HK-2 (cell line): ENCODE measurements at regions not wholly inside any gene's neighbourhood (a gene's known extent, or its start where the extent isn't known, plus 50 kb on each side); places are given as distances from the start of the nearest gene placed in this dataset.
A peak's percentile ranks its signal among the peaks of the same experiment; 100 is the strongest.
"Not testable (repeated sequence)": the region's sequence is repeated elsewhere in the genome, so short reads cannot be mapped to it uniquely, and the experiment has no call there.

Experiments used
- DNase-seq: peaks from one replicate; pipeline ENCODE4 v3.0.0-alpha.2; 2018; ENCODE audit not compliant: unreplicated experiment

DNA sequence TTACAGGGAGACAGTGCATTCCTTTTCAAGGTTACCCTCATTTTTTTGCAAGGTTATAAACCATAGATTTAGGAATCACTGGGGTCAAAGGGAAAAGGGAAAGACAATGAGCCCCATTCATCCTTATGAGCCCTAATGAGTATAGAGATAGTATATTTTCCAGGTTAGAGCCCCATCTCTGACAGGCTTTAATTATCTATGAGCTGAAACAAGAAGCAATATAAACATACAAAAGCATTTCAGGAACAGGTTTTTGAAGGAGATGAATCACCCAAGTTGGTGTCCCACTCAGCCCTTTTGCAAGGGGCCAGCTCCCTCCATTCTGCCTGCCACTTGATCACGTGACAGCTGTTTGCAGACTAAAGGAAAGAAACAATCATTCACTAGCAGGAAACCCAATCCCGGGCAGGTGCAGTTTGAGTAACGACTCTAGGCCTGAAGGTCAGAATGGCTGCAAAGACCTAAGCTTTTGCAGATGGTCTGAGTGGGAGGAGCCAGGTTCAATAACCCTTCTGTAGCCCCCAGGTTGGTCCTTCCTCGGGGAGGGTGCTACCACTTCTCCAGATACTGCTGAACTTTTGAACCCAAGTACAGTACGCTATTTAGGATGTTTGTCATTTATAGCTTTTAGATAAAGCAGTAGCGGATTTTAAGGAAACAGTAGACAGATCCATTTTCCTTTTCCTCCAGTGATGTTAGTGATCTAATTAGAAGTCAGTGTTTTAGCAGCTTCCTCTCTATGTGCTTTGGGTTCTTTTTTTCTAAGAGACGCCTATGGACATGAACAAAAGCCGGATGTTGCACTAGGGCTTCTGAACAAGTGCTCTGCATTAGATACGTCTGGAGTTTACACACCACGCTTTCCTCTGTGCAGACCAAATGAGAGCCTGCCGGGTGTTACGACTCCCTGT lies 253.2 kb downstream of the SOX4 start:
- DNase-seq = peak; percentile 24

DNA sequence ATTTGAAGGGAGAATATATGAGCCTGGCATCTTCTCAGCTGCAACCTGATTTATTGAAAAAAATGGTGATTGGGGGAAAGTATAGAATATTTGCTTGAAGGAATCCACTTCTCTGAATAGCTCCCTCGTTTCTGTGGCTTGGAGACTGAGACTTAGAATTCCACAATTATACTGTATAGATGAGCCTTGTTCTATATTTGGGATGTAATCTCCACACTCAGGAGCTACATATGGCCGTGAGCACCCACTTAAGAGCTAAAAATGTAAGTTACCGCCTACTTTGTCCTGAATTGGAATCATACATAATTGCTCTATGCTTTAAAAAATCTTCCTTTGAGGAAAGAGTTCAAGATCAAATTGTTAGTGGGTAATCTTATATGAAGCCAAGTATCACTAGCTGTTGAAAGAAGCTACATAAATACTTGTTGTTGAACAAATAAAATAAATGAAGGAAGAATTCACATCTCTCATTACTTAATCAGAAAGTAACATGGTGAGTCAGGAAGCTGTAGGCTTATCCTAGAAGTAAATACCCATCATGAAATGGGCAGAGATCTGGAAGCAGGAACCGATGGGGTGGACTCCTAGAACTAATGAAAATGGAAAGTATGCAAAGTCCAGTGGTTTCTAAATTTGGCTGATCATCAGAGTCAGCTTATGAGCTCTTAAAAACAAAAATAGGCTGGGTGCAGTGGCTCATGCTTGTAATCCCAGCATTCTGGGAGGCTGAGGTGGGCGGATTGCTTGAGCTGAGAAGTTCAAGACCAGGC lies 254.3 kb downstream of the SOX4 start:
- DNase-seq = no peak

DNA sequence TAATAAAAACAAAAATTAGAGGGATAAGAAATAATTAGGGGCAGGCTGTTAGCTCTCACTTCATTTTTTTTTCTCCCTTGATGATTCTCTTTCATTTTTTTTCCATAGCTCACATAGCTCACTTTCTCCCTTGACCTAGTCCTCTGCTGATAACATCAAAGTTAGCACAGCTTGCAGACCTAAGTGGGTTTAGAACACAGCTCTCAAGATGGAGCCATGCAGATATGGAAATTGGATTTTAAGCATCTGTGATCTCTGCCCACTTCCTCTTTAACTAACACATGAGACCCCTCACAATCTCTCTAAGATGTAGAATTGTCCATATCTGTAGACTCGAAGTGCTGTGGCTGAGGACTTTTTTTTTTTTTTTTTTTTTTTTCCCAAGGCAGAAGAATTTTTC lies 257.1 kb downstream of the SOX4 start:
- no peak for DNase-seq

DNA sequence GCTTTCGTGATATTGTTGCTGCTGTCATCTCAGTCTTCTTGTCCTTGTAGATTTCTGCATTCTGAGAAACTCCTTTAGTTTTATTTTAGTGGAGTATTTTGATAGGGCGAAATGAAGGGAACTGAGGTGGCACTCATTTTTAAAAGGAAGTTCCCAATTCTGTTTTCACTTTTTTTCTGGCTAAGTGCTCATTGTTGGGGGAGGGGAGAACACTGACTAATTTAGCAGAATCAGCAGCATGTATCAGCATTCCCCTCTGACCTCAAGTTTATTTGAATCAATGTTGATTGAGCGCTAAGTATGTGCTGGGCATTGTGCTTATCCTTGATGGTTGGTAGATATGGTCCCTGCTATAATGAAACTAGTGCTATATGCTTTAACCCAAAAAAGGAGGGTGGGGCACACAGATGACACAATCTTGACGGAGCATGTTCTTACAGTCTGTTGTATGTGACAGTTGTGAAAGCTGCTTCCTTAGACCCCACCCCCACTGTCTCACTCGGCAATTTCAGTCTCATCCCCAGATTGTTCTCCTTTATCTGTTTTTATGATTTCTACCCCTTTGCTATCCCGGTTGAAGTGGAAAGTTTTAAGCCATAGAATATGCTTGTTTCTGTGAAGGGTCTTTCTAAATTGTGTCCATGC lies 262.4 kb downstream of the SOX4 start:
- DNase-seq = no peak

DNA sequence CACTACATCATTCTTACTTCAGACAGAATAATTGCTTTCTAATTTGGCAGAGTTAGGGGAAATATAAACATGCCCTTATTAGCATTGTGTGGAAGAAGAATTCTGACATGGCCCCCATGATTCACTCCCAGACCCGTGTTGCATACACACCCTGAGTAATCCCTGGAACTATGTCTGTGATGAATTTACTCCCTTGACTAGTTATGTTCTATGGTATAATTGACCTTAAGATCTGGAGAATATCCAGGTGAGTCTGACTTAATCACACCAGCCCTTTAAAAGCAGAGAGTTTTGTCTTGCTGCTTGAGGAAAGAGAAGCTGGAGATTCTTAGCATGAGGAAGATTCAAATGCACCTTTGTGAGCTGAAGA lies 262.9 kb downstream of the SOX4 start:
- no peak for DNase-seq

GRCh38 chr6:21856844-21857243 lies 263.3 kb downstream of the SOX4 start:
- DNase-seq = no peak

DNA sequence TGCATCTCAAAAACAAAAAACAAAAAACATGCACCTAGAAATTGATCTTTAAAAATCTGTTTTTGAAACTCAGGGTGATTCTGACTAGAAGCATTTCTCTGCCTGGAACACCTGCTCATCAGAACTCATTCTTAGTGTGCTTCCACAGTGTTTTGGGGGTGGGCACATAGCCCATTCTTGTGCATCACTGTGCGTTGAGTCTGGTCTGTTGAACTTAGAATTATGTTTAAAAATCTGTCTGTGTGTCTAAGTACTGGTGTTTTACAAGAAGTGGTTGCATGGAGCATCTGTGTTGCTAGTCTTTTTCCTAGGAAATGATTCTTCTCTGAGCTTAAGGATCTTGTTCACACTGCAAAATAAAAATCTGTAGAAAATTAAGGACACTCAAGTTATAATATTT lies 264.5 kb downstream of the SOX4 start:
- no peak for DNase-seq

- DNase-seq = no peak
These were observed 265.7 kb downstream of the SOX4 start for GRCh38 chr6:21859193-21859735.

DNA sequence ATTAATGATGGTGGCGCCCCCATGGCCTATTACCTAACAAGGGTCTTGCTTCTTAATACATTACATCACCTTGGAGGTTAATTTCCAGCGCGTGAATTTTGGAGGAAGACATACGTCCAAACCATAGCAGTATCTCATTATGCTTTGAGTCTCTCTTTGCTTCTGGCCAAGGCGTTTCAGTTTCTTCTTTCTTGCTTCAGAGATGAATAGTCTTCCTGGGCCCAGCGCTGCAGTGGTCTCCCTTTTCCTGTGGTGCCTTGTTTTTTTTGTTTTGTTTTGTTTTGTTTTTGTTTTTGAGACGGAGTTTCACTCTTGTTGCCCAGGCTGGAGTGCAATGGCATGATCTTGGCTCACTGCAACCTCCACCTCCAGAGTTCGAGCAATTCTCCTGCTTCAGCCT lies 268.4 kb downstream of the SOX4 start:
- DNase-seq = no peak

- DNase-seq = no peak
These were observed 270.7 kb downstream of the SOX4 start for GRCh38 chr6:21864206-21864605.

DNA sequence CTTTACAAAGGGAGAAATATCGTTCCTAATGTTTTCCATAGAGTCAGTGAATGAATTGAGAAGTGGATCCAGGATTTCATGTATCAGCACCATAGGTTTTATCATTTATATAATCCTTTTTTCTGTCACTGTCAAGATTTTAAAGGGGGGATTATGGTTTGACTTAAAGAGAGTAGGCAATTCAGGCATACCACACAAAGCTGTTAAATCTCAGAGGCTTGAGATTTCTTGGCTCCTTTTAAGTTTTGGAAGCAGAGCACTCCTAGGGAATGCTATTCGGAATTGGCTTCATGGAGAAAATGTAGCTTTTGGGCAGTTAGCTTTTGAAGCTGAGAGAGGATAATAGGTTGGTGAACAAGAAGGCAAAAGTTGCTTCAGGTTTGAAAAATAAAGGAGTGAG lies 274.7 kb downstream of the SOX4 start:
- no peak for DNase-seq

DNA sequence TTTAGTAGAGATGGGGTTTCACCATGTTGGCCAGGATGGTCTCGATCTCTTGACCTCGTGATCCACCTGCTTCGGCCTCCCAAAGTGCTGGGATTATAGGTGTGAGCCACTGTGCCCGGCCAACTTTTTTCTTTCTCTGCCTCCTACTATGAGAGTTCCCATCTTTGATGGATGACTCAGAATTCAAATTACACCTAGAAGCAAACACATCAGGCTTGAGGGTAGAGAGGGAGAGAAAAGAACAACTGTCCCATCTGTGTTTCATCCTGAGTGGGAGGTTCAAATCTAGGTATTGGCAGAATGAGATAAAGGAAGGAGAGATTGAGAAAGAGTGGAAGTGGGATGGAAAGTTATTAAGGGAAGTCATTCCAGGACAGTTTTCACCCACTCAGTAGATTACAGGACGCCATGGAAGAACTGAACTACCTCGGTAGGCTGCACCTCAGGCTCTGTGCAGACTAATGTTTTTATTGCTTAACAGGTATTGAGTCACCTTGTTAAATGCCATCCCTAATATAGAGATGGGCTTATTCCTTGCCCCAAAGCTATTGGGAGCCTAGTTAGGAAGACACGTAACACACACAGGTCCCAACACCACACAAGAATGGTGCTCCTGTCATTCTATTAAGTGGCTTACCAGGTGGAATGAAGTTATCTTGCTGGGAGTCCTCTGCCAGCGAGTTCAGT lies 275.7 kb downstream of the SOX4 start:
- no peak for DNase-seq

- no peak for DNase-seq
These were observed 276.7 kb downstream of the SOX4 start for GRCh38 chr6:21870076-21870730.

GRCh38 chr6:21871831-21872230 lies 278.3 kb downstream of the SOX4 start:
- DNase-seq = no peak

GRCh38 chr6:21872749-21873148 lies 279.2 kb downstream of the SOX4 start:
- DNase-seq = no peak

- DNase-seq = no peak
These were observed 280.0 kb downstream of the SOX4 start for GRCh38 chr6:21873562-21873961.

GRCh38 chr6:21874372-21874771 lies 280.8 kb downstream of the SOX4 start:
- no peak for DNase-seq

DNA sequence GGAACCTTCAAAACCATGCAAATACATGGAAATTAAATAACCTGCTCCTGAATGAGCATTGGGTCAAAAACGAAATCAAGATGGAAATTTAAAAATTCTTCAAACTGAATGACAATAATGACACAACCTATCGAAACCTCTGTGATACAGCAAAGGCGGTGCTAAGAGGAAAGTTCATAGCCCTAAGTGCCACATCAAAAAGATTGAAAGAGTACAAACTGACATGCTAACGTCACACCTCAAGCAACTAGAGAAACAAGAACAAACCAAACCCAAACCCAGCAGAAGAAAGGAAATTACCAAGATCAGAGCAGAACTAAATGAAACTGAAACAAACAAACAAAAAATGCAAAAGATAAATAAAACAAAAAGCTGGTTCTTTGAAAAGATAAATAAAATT lies 283.5 kb downstream of the SOX4 start:
- not testable (repeated sequence) for DNase-seq

DNA sequence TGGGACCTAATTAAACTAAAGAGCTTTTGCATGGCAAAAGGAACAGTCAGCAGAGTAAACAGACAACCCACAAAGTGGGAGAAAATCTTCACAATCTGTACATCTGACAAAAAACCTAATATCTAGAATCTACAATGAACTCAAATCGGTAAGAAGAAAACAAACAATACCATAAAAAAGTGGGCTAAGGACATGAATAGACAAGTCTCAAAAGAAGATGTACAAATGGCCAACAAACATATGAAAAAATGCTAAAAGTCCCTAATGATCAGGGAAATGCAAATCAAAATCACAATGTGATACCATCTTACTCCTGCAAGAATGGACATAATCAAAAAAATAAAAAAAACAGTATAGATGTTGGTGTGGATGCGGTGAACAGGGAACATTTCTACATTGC lies 286.7 kb downstream of the SOX4 start:
- DNase-seq = not testable (repeated sequence)

DNA sequence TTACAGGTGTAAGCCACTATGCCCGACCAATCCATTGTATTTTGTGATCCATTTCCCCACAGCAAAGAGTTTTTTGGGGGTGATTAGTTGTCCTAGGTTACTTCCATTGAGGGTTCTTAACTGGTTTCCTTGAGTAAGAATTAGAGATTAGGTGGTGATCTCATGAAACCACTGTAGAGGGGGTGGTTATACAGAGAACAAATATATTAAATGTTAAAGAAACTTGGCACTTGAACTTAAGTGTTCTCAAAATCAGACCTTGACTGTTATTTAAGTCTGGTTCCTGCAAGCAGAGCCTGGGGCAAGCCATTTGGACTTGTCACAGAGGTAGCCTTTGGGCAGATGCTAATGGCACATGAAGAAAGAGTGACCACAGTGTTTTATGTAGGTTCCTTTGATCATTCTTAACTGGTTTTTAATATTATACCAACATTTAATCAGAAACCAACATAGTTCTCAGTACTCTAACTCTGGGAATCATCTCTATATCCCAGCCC lies 288.5 kb downstream of the SOX4 start:
- DNase-seq = no peak
